Gastroesophageal sphincter (tissue), 3 donors: ENCODE measurements at regions not wholly inside any gene's neighbourhood (a gene's known extent, or its start where the extent isn't known, plus 50 kb on each side); places are given as distances from the start of the nearest gene placed in this dataset.

Experiments used
- POLR2A ChIP-seq, 2 donors: fragments of 450-650 bp; IDR thresholded peaks; one replicate each; pipeline ENCODE4 v1.6.1; 2017; ENCODE audit warnings: antibody characterized with exemption in 2 of 2, mild to moderate bottlenecking in 2 of 2, moderate library complexity in 1 of 2
- POLR2AphosphoS5 ChIP-seq: sonication (generic); formaldehyde crosslinking; IDR thresholded peaks from one replicate; pipeline ENCODE4 v1.6.1; 2017; ENCODE audit warnings: antibody characterized with exemption
- TF ChIP-seq, protein P1 (sequence below), 4 experiments: fragments of 200-600 bp in 2 of 4; fragments of 450-650 bp in 2 of 4; sonication (generic) in 1 of 4; IDR thresholded peaks; one replicate each; pipeline ENCODE4 v1.5.1; 2017 to 2019; ENCODE audit warnings: antibody characterized with exemption in 4 of 4, mild to moderate bottlenecking in 2 of 4, moderate library complexity in 2 of 4

DNA sequence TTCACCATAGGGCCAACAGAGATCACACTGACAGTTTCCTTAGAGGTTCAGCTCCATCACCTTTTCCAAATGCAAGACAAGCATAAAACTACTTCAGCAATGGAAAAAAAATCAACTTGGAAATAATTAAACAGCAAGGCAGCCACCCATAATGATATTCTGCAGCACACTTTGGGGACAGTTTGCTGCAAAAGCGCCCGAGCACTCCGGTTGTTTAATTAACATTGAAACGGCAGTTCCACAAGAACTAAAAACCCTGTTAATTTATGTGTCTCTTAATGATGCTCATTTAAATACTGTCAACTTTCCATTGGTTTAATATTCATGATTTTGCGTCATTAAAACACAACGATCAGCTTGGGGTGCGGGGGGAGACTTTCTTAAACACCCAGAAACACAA is 153.2 kb downstream of the ELAVL4 start:
- TF ChIP-seq POLR2A (IDR thresholded peaks at IDR 0.05) = no peak
- TF ChIP-seq POLR2AphosphoS5 = no peak
- TF ChIP-seq, protein P1, sequence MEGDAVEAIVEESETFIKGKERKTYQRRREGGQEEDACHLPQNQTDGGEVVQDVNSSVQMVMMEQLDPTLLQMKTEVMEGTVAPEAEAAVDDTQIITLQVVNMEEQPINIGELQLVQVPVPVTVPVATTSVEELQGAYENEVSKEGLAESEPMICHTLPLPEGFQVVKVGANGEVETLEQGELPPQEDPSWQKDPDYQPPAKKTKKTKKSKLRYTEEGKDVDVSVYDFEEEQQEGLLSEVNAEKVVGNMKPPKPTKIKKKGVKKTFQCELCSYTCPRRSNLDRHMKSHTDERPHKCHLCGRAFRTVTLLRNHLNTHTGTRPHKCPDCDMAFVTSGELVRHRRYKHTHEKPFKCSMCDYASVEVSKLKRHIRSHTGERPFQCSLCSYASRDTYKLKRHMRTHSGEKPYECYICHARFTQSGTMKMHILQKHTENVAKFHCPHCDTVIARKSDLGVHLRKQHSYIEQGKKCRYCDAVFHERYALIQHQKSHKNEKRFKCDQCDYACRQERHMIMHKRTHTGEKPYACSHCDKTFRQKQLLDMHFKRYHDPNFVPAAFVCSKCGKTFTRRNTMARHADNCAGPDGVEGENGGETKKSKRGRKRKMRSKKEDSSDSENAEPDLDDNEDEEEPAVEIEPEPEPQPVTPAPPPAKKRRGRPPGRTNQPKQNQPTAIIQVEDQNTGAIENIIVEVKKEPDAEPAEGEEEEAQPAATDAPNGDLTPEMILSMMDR (IDR thresholded peaks at IDR 0.05) = no peak
